Natural killer cell (primary cell): ENCODE measurements at regions not wholly inside any gene's neighbourhood (a gene's known extent, or its start where the extent isn't known, plus 50 kb on each side); places are given as distances from the start of the nearest gene placed in this dataset.

Source experiments
- ATAC-seq, 3 donors: fragments of 150-1000 bp in 2 of 3; fragments of 200-7000 bp in 1 of 3; cut with Tn5 transposase; 1 replicate in 1 of 3; 2 replicates in 2 of 3; pipeline ENCODE4 v1.10.0; 2021; ENCODE audit warnings: mild to moderate bottlenecking in 2 of 3, moderate library complexity in 2 of 3
- DNase-seq, 2 donors: peaks; one replicate each; pipeline versions ENCODE4 v3.0.0 to v3.0.0-alpha.2; 2013 to 2021; ENCODE audit warnings: mixed read lengths in 1 of 2
- H3K27ac ChIP-seq: one replicate; pipeline ENCODE4 v1.5.1; 2013; ENCODE audit warnings: mild to moderate bottlenecking, low read length
- H3K27me3 ChIP-seq: one replicate; pipeline ENCODE4 v1.6.1; 2013; ENCODE audit warnings: low read length; ENCODE audit not compliant: control insufficient read depth, insufficient read depth
- H3K36me3 ChIP-seq: one replicate; pipeline ENCODE4 v1.6.1; 2013; ENCODE audit warnings: low read length; ENCODE audit not compliant: control insufficient read depth, insufficient read depth
- H3K4me1 ChIP-seq: one replicate; pipeline ENCODE4 v1.6.1; 2013; ENCODE audit warnings: low read length; ENCODE audit not compliant: control insufficient read depth, insufficient read depth
- H3K4me3 ChIP-seq: one replicate; pipeline ENCODE4 v1.5.1; 2013; ENCODE audit warnings: low read length
- H3K9me3 ChIP-seq: one replicate; pipeline ENCODE4 v1.6.1; 2013; ENCODE audit warnings: low read length; ENCODE audit not compliant: control insufficient read depth, insufficient read depth
- H3K27ac Mint-ChIP-seq, 2 donors: one replicate each; pipeline ENCODE4 v1.8.0; 2022; ENCODE audit warnings: mild to moderate bottlenecking in 2 of 2, mixed read lengths in 2 of 2, moderate library complexity in 1 of 2
- H3K27me3 Mint-ChIP-seq, 2 donors: one replicate each; pipeline ENCODE4 v1.8.0; 2022; ENCODE audit warnings: low read depth in 2 of 2, mixed read lengths in 2 of 2
- H3K36me3 Mint-ChIP-seq: one replicate; pipeline ENCODE4 v1.8.0; 2022; ENCODE audit warnings: mixed read lengths
- H3K4me1 Mint-ChIP-seq, 2 donors: one replicate each; pipeline ENCODE4 v1.8.0; 2022; ENCODE audit warnings: mixed read lengths in 2 of 2
- H3K4me3 Mint-ChIP-seq: one replicate; pipeline ENCODE4 v1.8.0; 2022; ENCODE audit warnings: mild to moderate bottlenecking, moderate library complexity, mixed read lengths
- H3K9me3 Mint-ChIP-seq, 2 donors: one replicate each; pipeline ENCODE4 v1.8.0; 2022; ENCODE audit warnings: mixed read lengths in 2 of 2
- WGBS: methylation state at CpG from one replicate; pipeline ENCODE4 v1.1.7; 2013; ENCODE audit warnings: missing lambda C conversion rate; ENCODE audit not compliant: insufficient coverage; 5-methylcytosine and 5-hydroxymethylcytosine counted together
- intact Hi-C: fragments of 100-400 bp; cut with micrococcal nuclease; formaldehyde crosslinking; loops from one replicate; pipeline ENCODE4 v1.14.2; 2022
- TF ChIP-seq, protein P1 (sequence below): fragments of 200-600 bp; IDR thresholded peaks from one replicate; pipeline ENCODE4 v1.8.0; 2022; ENCODE audit warnings: antibody characterized with exemption

DNA sequence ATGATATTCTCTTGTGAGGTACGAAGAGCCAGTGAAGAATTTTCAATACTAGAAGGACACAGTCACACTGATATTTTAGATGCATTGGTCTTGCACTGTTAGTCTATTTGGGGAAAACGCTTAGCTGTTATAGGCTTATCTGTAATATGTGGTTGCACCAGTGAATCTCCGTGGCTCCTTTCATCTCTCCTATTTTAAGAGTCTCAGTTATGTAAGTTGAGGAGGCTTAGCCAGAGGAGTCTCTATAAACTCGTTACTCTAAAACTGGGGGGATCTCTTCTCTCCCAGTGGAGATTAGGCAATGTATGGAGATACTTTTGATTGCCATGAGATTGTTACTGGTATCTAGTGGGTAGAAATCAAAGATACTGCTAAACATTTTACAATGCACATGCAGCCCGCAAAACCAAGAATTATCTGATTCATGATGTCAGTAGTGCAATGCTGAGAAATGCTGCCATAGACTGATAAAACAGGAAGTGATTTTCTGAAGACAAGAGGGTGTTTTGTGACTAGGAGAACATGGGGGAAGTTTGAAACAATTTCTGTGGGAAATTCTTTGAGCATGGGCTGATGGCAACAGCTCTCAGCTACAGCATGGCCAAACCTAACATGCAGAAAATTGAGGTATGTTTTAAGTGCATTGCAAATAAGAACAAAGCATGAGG lies 339.1 kb downstream of the SOX11 start:
- H3K36me3 Mint-ChIP-seq = no peaks in the 10 kb centered on the region
- H3K27ac Mint-ChIP-seq = no peak overlapping the region
- H3K9me3 Mint-ChIP-seq = peaks cover 7 to 14% of the 10 kb centered on the region in 2 donors
- no peaks in the 10 kb centered on the region for H3K36me3 ChIP-seq
- H3K27ac ChIP-seq = no peak overlapping the region
- no peaks in the 10 kb centered on the region for H3K27me3 ChIP-seq
- TF ChIP-seq, protein P1, sequence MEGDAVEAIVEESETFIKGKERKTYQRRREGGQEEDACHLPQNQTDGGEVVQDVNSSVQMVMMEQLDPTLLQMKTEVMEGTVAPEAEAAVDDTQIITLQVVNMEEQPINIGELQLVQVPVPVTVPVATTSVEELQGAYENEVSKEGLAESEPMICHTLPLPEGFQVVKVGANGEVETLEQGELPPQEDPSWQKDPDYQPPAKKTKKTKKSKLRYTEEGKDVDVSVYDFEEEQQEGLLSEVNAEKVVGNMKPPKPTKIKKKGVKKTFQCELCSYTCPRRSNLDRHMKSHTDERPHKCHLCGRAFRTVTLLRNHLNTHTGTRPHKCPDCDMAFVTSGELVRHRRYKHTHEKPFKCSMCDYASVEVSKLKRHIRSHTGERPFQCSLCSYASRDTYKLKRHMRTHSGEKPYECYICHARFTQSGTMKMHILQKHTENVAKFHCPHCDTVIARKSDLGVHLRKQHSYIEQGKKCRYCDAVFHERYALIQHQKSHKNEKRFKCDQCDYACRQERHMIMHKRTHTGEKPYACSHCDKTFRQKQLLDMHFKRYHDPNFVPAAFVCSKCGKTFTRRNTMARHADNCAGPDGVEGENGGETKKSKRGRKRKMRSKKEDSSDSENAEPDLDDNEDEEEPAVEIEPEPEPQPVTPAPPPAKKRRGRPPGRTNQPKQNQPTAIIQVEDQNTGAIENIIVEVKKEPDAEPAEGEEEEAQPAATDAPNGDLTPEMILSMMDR = no peak
- H3K4me3 ChIP-seq = no peak overlapping the region
- H3K4me1 ChIP-seq = no peaks in the 10 kb centered on the region
- H3K27me3 Mint-ChIP-seq = peaks cover 0 to 2% of the 10 kb centered on the region in 2 donors
- no peak for DNase-seq
- WGBS = 93% methylated on average over 4 of the region's 5 CpGs
- no peak overlapping the region for H3K4me3 Mint-ChIP-seq
- H3K4me1 Mint-ChIP-seq = no peaks in the 10 kb centered on the region
- intact Hi-C loops = no loop called here
- no peaks in the 10 kb centered on the region for H3K9me3 ChIP-seq
- ATAC-seq = no peak

GRCh38 chr2:6036211-6036610 lies 344.0 kb downstream of the SOX11 start:
- TF ChIP-seq, protein P1 = no peak
- Mint-ChIP-seq H3K4me3 (no peak overlapping the region), H3K4me1 (no peaks in the 10 kb centered on the region), H3K27ac (no peak overlapping the region), H3K36me3 (no peaks in the 10 kb centered on the region), H3K27me3 (peaks cover 0 to 2% of the 10 kb centered on the region in 2 donors), H3K9me3 (peaks cover 2 to 10% of the 10 kb centered on the region in 2 donors)
- intact Hi-C loops = no loop called here
- Histone ChIP-seq H3K4me1 (no peaks in the 10 kb centered on the region), H3K36me3 (no peaks in the 10 kb centered on the region), H3K9me3 (no peaks in the 10 kb centered on the region), H3K27ac (no peak overlapping the region), H3K27me3 (no peaks in the 10 kb centered on the region), H3K4me3 (no peak overlapping the region)
- WGBS = 82% methylated on average over 4 of the region's 4 CpGs
- ATAC-seq (no peak), DNase-seq (no peak)

GRCh38 chr2:6043238-6043637 lies 351.1 kb downstream of the SOX11 start:
- Histone ChIP-seq H3K4me3 (no peak overlapping the region), H3K36me3 (no peaks in the 10 kb centered on the region), H3K4me1 (no peaks in the 10 kb centered on the region), H3K27ac (no peak overlapping the region), H3K27me3 (no peaks in the 10 kb centered on the region), H3K9me3 (peaks cover 9% of the 10 kb centered on the region)
- H3K4me3 Mint-ChIP-seq = no peak overlapping the region
- intact Hi-C loops = no loop called here
- DNase-seq (no peak), ATAC-seq (no peak)
- H3K27me3 Mint-ChIP-seq = no peaks in the 10 kb centered on the region
- H3K36me3 Mint-ChIP-seq = no peaks in the 10 kb centered on the region
- peaks cover 2 to 6% of the 10 kb centered on the region in 2 donors for H3K9me3 Mint-ChIP-seq
- H3K4me1 Mint-ChIP-seq = no peaks in the 10 kb centered on the region
- TF ChIP-seq, protein P1 = no peak
- WGBS = 83% methylated on average over 9 of the region's 9 CpGs
- no peak overlapping the region for H3K27ac Mint-ChIP-seq

DNA sequence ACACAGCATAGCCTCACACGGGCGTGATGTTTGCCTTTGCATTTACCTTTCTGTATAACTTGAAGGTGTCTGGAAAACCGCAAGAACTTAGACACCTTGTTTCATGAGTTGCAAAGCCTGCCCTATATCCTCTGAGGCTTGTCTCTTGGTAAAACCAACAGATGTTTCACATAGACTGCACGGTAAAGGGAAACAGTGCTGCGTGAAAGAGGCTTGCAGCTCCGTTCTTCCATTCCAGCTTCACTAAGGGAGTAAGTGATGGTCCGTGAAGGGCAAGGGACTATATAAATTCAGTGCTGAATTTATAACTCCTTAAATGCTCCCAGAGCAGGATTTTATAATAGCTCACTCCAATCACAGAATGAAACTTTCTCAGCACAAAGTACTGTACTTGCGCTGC lies 360.5 kb downstream of the SOX11 start:
- Histone ChIP-seq H3K27me3 (no peaks in the 10 kb centered on the region), H3K4me3 (no peak overlapping the region), H3K9me3 (no peaks in the 10 kb centered on the region), H3K27ac (no peak overlapping the region), H3K4me1 (no peaks in the 10 kb centered on the region), H3K36me3 (no peaks in the 10 kb centered on the region)
- no peak for DNase-seq
- H3K4me3 Mint-ChIP-seq = no peak overlapping the region
- ATAC-seq = no peak
- intact Hi-C loops = no loop called here
- H3K36me3 Mint-ChIP-seq = no peaks in the 10 kb centered on the region
- H3K4me1 Mint-ChIP-seq = no peaks in the 10 kb centered on the region
- 88% methylated on average over 7 of the region's 8 CpGs for WGBS
- H3K27ac Mint-ChIP-seq = no peak overlapping the region
- TF ChIP-seq, protein P1 = no peak
- H3K9me3 Mint-ChIP-seq = peaks cover 6 to 15% of the 10 kb centered on the region in 2 donors
- H3K27me3 Mint-ChIP-seq = no peaks in the 10 kb centered on the region
